GM18867 (cell line): ENCODE measurements at regions not wholly inside any gene's neighbourhood (a gene's known extent, or its start where the extent isn't known, plus 50 kb on each side); places are given as distances from the start of the nearest gene placed in this dataset.
"Not testable (repeated sequence)": the region's sequence is repeated elsewhere in the genome, so short reads cannot be mapped to it uniquely, and the experiment has no call there.

Experiments used
- ATAC-seq: cut with Tn5 transposase; IDR thresholded peaks from one replicate; pipeline ENCODE4 v1.9.1; 2021; ENCODE audit warnings: mild to moderate bottlenecking, moderate library complexity; ENCODE audit not compliant: unreplicated experiment

DNA sequence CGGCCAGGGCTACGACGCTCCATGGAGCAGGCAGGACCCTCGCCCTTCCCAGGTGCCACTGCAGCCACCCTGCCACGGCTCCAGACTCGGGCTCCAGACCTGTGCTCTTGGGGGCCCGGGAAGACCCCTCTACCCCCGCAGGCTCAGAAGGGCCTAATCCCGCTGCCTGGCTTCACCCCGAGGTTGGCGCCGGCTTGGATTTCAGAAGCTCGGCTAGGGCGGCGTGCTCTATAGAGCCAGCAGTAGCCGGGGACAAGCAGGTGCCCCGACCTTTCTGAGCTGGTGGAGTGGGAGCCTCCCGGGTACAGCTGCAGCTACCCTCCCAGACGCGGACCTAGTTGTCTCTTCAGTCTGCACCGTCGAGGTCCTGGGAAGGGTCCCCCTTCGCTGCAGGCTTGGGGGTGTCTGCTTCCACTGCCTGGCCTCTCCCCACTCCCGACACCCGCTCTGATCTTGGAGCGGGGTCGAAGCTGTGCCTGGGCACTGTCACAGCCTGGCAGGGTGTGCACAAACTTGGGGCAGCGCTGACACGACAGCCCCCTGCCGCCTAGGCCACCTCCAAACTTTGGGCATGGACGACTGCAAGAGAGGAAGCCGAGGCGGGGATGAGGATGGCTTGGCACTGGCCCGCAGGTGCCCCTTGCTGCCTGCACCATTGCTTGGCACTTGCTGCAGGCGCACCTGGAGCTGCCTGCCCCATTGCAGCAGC is 1366.1 kb upstream of the CDH9 start:
- no peak for ATAC-seq

DNA sequence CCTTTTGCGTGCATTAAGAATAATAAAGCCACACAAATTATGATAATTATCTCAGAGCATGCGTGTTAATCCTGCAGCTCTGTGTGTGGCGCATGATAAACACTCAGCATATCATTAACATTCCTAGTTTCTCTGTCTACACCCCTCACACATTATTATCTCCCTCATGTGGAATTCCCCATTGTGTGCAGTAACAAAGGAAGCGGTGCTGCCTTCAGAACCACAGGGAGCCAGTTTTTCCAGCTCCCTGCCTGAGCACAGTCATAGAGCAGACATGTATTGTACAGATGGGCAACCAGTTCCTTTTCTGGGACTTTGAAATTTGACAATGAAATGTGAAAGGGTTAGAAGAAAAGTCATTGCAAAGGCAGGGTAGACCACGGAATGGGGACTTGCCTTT is 1365.5 kb upstream of the CDH9 start:
- ATAC-seq, result no peak

- no peak for ATAC-seq
These were observed 1364.4 kb upstream of the CDH9 start for GRCh38 chr5:28402590-28403301.

GRCh38 chr5:28400076-28400475 is 1361.7 kb upstream of the CDH9 start:
- ATAC-seq, result no peak

DNA sequence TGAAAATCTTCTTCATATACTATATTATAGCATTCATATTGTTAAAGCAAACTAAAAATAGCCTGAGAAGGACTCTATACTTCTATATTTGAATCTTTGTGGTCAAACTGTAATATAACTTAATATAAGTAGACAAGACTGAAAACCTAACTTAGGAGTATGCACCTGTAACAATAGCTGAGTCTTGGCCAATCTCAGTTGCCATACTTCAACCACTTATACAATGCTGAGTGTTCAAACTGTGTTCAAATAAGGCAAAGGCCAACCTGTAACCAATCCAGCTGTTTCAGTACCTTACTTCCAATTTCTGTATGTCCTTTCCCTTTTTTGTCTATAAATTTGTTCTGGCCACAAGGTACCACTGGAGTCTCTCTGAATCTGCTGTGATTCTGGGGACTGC is 1360.8 kb upstream of the CDH9 start:
- no peak for ATAC-seq

DNA sequence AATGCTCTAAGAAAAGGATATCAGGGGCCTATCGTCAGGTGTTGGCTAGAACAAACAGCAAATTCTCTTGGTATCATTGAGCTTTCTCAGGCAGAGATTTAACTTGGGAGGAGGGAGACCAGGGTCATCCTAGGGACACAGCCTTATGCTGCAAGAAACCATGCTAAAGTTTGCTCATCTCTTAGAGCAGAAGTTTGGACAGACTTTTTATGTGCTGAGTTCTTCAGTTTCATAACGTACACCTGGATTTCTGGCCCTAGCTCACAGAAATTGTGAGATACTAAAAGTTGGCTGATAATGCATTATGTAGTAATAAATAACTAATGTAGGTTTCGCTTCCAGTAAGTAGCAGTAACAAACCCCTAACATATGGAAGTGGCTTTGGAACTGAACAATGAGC is 1359.8 kb upstream of the CDH9 start:
- no peak for ATAC-seq

GRCh38 chr5:28397502-28397941 is 1359.1 kb upstream of the CDH9 start:
- ATAC-seq, result no peak

DNA sequence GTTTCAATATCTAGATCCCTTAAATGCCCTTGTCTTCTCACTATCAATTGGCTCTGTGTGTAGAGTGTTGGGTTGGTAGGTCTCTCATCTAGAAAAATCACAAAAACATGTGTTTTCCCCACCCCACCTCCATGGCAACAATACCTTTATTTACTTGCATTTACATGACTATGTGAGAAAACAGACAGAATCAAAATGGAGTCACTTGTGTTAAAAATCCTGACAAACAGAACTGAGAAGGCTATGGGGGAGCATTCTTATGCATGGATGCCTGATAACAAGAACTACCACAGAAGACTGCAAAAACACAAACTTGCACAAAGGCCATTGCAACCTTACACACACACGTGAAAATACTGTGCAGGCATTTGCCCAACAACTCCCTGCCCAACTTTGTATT is 1352.9 kb upstream of the CDH9 start:
- ATAC-seq, result no peak

DNA sequence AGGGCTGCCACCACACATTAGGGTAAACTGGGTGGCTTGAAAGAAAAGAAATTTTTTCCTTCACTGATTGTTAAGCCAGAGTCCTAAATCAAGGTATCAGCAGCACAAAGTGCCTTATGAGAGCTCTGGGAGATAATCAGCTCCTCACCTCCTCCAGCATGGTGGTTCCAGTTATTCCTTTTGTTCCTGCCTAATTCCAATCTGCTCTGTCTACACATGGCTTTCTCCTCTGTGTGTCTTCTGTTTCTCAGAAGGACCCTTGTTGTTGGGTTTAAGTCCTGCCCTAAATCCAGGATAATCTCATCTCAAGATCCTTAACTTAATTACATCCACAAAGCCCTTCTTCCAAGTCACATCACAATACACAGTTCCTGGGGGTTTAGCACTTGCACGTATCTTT is 1352.0 kb upstream of the CDH9 start:
- ATAC-seq, result no peak

GRCh38 chr5:28389727-28390126 is 1351.3 kb upstream of the CDH9 start:
- not testable (repeated sequence) for ATAC-seq

GRCh38 chr5:28388428-28388827 is 1350.0 kb upstream of the CDH9 start:
- no peak for ATAC-seq

DNA sequence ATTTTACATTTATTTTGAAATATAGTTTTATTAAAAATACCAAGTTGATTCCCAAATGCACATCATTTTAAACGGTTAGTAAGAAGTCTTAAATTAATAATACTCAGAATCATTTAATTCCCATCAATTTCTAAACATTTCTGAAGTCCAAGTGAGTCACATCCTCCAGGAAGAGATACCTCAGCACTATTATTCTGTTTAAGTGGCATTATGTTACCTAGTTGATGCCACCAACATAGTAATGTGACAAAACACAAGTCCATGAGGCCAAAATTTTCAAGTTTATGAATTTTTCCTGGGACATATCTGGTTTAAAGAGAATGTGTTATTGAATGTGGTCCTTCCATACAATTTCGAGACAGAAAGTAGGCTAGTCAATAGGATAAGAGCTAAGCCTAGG is 1348.3 kb upstream of the CDH9 start:
- ATAC-seq, result no peak

DNA sequence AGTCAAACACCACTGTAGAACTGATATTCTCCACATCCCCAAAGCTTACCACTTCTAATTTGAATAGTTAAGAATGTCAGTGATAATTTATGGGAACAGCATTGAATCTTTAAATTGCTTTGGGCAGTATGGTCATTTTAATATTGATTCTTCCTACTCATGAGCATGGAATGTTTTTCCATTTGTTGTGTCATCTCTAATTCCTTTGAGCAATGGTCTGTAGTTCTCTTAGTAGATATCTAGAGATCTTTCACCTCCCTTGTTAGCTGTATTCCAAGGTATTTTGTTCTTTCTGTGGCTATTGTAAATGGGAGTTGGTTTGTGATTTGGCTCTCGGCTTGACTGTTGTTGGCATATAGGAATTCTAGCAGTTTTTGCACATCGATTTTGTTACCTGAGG is 1341.8 kb upstream of the CDH9 start:
- no peak for ATAC-seq

DNA sequence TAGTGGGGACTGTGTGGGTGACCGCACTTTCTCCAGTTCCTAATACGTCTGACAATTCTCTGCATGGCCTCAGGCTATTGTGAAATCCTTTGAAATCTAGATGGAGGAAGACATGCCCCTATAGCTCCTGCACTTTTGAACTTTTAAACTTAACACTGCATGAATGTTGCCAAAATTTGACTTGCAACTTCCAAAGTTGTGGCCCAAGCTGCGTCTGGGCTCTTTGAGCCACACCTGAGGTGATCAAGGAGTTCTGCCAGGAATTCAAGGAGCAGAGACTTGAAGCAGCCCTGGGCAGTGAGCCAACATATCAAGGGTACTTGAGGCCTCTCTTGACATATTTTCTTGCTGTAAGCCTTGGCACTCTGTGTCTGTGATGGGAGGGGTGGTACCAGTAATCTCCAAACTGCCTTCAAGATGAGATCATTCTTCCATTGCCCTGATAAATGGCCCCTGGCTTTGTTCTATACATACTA is 1336.1 kb upstream of the CDH9 start:
- ATAC-seq, result no peak

DNA sequence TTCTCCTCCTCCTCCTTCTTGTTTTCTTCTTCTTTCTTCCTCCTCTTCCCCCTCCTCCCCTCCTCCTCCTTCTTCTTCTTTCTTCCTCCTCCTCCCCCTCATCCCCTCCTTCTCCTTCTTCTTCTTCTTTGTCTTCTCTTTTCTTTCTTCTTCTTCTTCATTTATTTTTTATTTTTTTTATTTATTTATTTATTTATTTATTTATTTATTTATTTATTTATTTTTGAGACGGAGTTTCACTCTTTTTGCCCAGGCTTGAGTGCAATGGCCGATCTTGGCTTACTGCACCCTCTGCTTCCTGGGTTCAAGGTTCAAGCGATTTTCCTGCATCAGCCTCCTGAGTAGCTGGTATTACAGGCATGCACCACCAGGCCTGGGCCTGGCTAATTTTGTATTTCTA is 1332.5 kb upstream of the CDH9 start:
- ATAC-seq, result no peak

DNA sequence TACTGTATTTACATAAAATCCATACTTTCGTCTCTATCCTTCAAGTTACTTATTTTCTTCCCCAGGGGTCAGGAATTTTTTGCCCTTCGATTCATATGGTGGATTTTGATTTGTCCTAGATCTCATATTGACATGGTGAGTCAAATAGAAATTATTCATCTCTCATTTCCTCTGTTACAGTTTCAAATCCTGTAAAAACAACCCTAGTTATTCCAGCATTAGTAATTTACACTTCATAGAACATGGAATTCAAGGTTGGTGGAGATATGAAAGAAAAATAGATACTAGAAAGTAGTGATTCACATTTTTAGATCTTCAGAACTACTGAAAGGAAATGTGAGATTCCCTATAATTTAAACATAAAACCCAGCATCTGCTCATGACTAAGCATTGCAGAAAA is 1331.0 kb upstream of the CDH9 start:
- ATAC-seq, result no peak

- no peak for ATAC-seq
These were observed 1317.4 kb upstream of the CDH9 start for GRCh38 chr5:28355831-28356230.

DNA sequence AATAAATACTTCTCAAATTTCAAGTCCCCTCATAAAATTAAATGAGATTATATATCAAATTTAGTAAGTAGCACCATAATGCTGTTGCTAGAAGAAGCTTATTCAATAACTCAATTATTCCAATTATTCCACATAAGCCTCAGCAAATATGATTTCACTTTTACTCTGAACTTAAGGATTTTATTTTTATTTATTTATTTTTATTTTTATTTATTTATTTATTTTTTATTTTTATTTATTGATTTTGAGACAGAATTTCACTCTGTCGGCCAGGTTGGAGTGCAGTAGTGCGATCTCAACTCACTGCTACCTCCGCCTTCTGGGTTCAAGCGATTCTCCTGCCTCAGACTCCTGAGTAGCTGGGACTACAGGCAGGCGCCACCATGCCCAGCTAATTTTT is 1308.3 kb upstream of the CDH9 start:
- no peak for ATAC-seq

- ATAC-seq, result no peak
These were observed 1306.5 kb upstream of the CDH9 start for GRCh38 chr5:28344836-28345433.

GRCh38 chr5:28329176-28329575 is 1290.8 kb upstream of the CDH9 start:
- ATAC-seq, result no peak

GRCh38 chr5:28328681-28329080 is 1290.3 kb upstream of the CDH9 start:
- no peak for ATAC-seq

- no peak for ATAC-seq
These were observed 1285.8 kb upstream of the CDH9 start for GRCh38 chr5:28324174-28324573.
